Loucy (cell line): ENCODE measurements at regions not wholly inside any gene's neighbourhood (a gene's known extent, or its start where the extent isn't known, plus 50 kb on each side); places are given as distances from the start of the nearest gene placed in this dataset.

Experiments used
- H2AFZ ChIP-seq: fragments of 200-600 bp; sonication (generic); 2 replicates; pipeline ENCODE4 v1.6.0; 2016; ENCODE audit warnings: antibody characterized with exemption, mild to moderate bottlenecking, low read length, moderate library complexity
- H3F3A ChIP-seq: fragments of 200-600 bp; 2 replicates; pipeline ENCODE4 v1.6.0; 2016; ENCODE audit warnings: antibody characterized with exemption, low read depth, mild to moderate bottlenecking
- H3K27me3 ChIP-seq: fragments of 200-600 bp; sonication (generic); 2 replicates; pipeline ENCODE4 v1.6.1; 2014; ENCODE audit warnings: low read length, mild to moderate bottlenecking; ENCODE audit not compliant: insufficient read depth, poor library complexity, severe bottlenecking
- H3K36me3 ChIP-seq: fragments of 200-600 bp; sonication (generic); 2 replicates; pipeline ENCODE4 v1.6.1; 2016; ENCODE audit warnings: low read length; ENCODE audit not compliant: insufficient read depth
- H3K4me1 ChIP-seq: fragments of 200-600 bp; sonication (generic); 2 replicates; pipeline ENCODE4 v1.5.1; 2014; ENCODE audit warnings: low read length, mild to moderate bottlenecking; ENCODE audit not compliant: insufficient read depth, poor library complexity, severe bottlenecking
- H3K4me2 ChIP-seq: fragments of 200-600 bp; sonication (generic); 2 replicates; pipeline ENCODE4 v1.6.0; 2014; ENCODE audit warnings: antibody characterized with exemption, low read length, low read depth, mild to moderate bottlenecking; ENCODE audit not compliant: poor library complexity, severe bottlenecking
- H3K4me3 ChIP-seq: fragments of 200-600 bp; sonication (generic); 2 replicates; pipeline ENCODE4 v1.5.1; 2014; ENCODE audit warnings: low read length, mild to moderate bottlenecking, mixed read lengths; ENCODE audit not compliant: poor library complexity, severe bottlenecking
- H3K79me2 ChIP-seq: fragments of 200-600 bp; sonication (generic); 2 replicates; pipeline ENCODE4 v1.6.1; 2014; ENCODE audit warnings: low read length; ENCODE audit not compliant: insufficient read depth
- H3K9ac ChIP-seq: fragments of 200-600 bp; sonication (generic); 2 replicates; pipeline ENCODE4 v1.6.0; 2014; ENCODE audit warnings: mild to moderate bottlenecking, low read depth, low read length, moderate library complexity; ENCODE audit not compliant: poor library complexity, severe bottlenecking
- H3K9me2 ChIP-seq: fragments of 200-600 bp; sonication (generic); replicated peaks from 2 replicates; pipeline ENCODE4 v1.6.1; 2016; ENCODE audit warnings: low read depth, low read length, mixed read lengths
- H3K9me3 ChIP-seq: fragments of 200-600 bp; sonication (generic); 2 replicates; pipeline ENCODE4 v1.6.1; 2014; ENCODE audit warnings: mild to moderate bottlenecking, antibody characterized with exemption, low read length, low read depth; ENCODE audit not compliant: insufficient read depth
- H4K20me1 ChIP-seq: fragments of 200-600 bp; sonication (generic); 2 replicates; pipeline ENCODE4 v1.6.0; 2014; ENCODE audit warnings: antibody characterized with exemption, low read length, mild to moderate bottlenecking; ENCODE audit not compliant: insufficient read depth, poor library complexity, severe bottlenecking
- EZH2phosphoT487 ChIP-seq: fragments of 200-600 bp; IDR thresholded peaks from 2 replicates; pipeline ENCODE4 v1.6.1; 2018; ENCODE audit warnings: antibody characterized with exemption, mild to moderate bottlenecking, moderate library complexity, borderline replicate concordance
- TF ChIP-seq, protein P1 (sequence below): fragments of 200-600 bp; sonication (generic); conservative IDR thresholded peaks from 2 replicates; pipeline ENCODE4 v1.5.1; 2014; ENCODE audit warnings: mild to moderate bottlenecking, antibody characterized with exemption, low read length

DNA sequence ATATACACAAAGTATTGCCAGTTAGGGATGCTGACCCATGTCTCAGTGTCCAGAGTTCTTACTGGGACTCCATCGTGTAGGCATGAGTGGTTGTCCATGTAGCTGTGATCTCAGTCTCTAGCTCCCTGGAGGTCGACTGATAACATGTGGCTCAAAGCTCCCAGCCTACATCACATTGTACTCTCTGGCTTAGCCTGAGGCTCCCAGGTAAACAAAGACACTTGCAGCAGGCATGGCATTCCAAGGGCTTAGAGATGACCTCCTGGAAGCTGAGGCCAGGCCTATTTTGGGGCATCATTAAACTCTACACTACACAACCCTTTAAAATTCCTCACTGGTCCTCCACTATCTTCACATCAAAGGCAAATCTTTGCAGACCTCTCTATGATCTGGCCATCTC is 100.8 kb upstream of the DOCK1 start:
- H4K20me1 ChIP-seq: no peaks in the 10 kb centered on the region
- H3K9ac ChIP-seq: no peak overlapping the region
- no peaks in the 10 kb centered on the region for H3K4me1 ChIP-seq
- TF ChIP-seq, protein P1, sequence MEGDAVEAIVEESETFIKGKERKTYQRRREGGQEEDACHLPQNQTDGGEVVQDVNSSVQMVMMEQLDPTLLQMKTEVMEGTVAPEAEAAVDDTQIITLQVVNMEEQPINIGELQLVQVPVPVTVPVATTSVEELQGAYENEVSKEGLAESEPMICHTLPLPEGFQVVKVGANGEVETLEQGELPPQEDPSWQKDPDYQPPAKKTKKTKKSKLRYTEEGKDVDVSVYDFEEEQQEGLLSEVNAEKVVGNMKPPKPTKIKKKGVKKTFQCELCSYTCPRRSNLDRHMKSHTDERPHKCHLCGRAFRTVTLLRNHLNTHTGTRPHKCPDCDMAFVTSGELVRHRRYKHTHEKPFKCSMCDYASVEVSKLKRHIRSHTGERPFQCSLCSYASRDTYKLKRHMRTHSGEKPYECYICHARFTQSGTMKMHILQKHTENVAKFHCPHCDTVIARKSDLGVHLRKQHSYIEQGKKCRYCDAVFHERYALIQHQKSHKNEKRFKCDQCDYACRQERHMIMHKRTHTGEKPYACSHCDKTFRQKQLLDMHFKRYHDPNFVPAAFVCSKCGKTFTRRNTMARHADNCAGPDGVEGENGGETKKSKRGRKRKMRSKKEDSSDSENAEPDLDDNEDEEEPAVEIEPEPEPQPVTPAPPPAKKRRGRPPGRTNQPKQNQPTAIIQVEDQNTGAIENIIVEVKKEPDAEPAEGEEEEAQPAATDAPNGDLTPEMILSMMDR: no peak
- TF ChIP-seq EZH2phosphoT487: no peak
- H3K4me2 ChIP-seq: no peak overlapping the region
- no peaks in the 10 kb centered on the region for H3K79me2 ChIP-seq
- peaks cover 3% of the 10 kb centered on the region; the same call in 1 of the 2 replicates for H3K9me3 ChIP-seq
- H3K4me3 ChIP-seq: no peak overlapping the region
- H2AFZ ChIP-seq: no peak overlapping the region
- H3K9me2 ChIP-seq: no peaks in the 10 kb centered on the region
- no peaks in the 10 kb centered on the region for H3K36me3 ChIP-seq
- H3F3A ChIP-seq: no peaks in the 10 kb centered on the region
- H3K27me3 ChIP-seq: no peaks in the 10 kb centered on the region

- H3F3A ChIP-seq: no peaks in the 10 kb centered on the region
- no peak overlapping the region for H2AFZ ChIP-seq
- no peak overlapping the region for H3K4me2 ChIP-seq
- TF ChIP-seq, protein P1: no peak
- H3K4me1 ChIP-seq: no peaks in the 10 kb centered on the region
- H3K4me3 ChIP-seq: no peak overlapping the region
- H3K27me3 ChIP-seq: no peaks in the 10 kb centered on the region
- H3K9me2 ChIP-seq: no peaks in the 10 kb centered on the region
- no peaks in the 10 kb centered on the region for H4K20me1 ChIP-seq
- no peak overlapping the region for H3K9ac ChIP-seq
- H3K79me2 ChIP-seq: no peaks in the 10 kb centered on the region
- H3K9me3 ChIP-seq: peaks cover 3% of the 10 kb centered on the region; the same call in 1 of the 2 replicates
- no peaks in the 10 kb centered on the region for H3K36me3 ChIP-seq
Measured at GRCh38 chr10:126806498-126806897, 98.7 kb upstream of the DOCK1 start.

GRCh38 chr10:126806991-126807702 is 98.1 kb upstream of the DOCK1 start:
- Histone ChIP-seq H2AFZ (no peak overlapping the region), H3K4me3 (no peak overlapping the region), H3K4me2 (no peak overlapping the region), H3K36me3 (no peaks in the 10 kb centered on the region), H3K27me3 (no peaks in the 10 kb centered on the region), H3K9ac (no peak overlapping the region), H3K9me3 (peaks cover under 1% of the 10 kb centered on the region; the same call in 1 of the 2 replicates), H3K9me2 (no peaks in the 10 kb centered on the region), H3K79me2 (no peaks in the 10 kb centered on the region), H3F3A (no peaks in the 10 kb centered on the region), H4K20me1 (no peaks in the 10 kb centered on the region), H3K4me1 (no peaks in the 10 kb centered on the region)
- TF ChIP-seq EZH2phosphoT487: no peak
- TF ChIP-seq, protein P1: no peak
